ENCODE measurements at regions not wholly inside any gene's neighbourhood (a gene's known extent, or its start where the extent isn't known, plus 50 kb on each side); places are given as distances from the start of the nearest gene placed in this dataset.

GRCh38 chr3:70832834-70833205 lies 520.4 kb upstream of the MDFIC2 start:
- FAIRE-seq (no peak), DNase-seq (ENCODE audit: low read depth) (no peak)

GRCh38 chr3:70832089-70832833 lies 519.8 kb upstream of the MDFIC2 start:
- no peak for DNase-seq (ENCODE audit: low read depth)
- no peak for FAIRE-seq
- Histone ChIP-seq H3K36me3 (ENCODE audit: control insufficient read depth, insufficient read depth, low read length) (no peaks in the 10 kb centered on the region), H3K4me3 (ENCODE audit: low read depth, low read length) (no peak overlapping the region), H3K27me3 (ENCODE audit: control insufficient read depth, insufficient read depth, low read length) (no peaks in the 10 kb centered on the region)
- TF ChIP-seq CTCF (IDR thresholded peaks at IDR 0.05; ENCODE audit: insufficient read depth, low read length, severe bottlenecking): no peak

More at GRCh38 chr3:70832834-70833205, 520.4 kb upstream of the MDFIC2 start:
- H3K27me3 ChIP-seq (ENCODE audit: control insufficient read depth, insufficient read depth, low read length): no peaks in the 10 kb centered on the region
- no peak overlapping the region for H3K4me3 ChIP-seq (ENCODE audit: low read depth, low read length)
- H3K36me3 ChIP-seq (ENCODE audit: control insufficient read depth, insufficient read depth, low read length): no peaks in the 10 kb centered on the region
- no peak for TF ChIP-seq CTCF (IDR thresholded peaks at IDR 0.05; ENCODE audit: insufficient read depth, low read length, severe bottlenecking)

- Histone ChIP-seq H3K4me3 (ENCODE audit: low read depth, low read length) (no peak overlapping the region), H3K36me3 (ENCODE audit: control insufficient read depth, insufficient read depth, low read length) (no peaks in the 10 kb centered on the region), H3K27me3 (ENCODE audit: control insufficient read depth, insufficient read depth, low read length) (no peaks in the 10 kb centered on the region)
- FAIRE-seq (no peak), DNase-seq (ENCODE audit: low read depth) (no peak)
- no peak for TF ChIP-seq CTCF (IDR thresholded peaks at IDR 0.05; ENCODE audit: insufficient read depth, low read length, severe bottlenecking)
Observed at GRCh38 chr3:70829092-70829491, 516.7 kb upstream of the MDFIC2 start.

- TF ChIP-seq CTCF (IDR thresholded peaks at IDR 0.05; ENCODE audit: insufficient read depth, low read length, severe bottlenecking): no peak
- FAIRE-seq (no peak), DNase-seq (ENCODE audit: low read depth) (peak; percentile 71)
- H3K27me3 ChIP-seq (ENCODE audit: control insufficient read depth, insufficient read depth, low read length): no peaks in the 10 kb centered on the region
- H3K4me3 ChIP-seq (ENCODE audit: low read depth, low read length): no peak overlapping the region
- no peaks in the 10 kb centered on the region for H3K36me3 ChIP-seq (ENCODE audit: control insufficient read depth, insufficient read depth, low read length)
Observed at GRCh38 chr3:70824773-70825172, 512.3 kb upstream of the MDFIC2 start.

GRCh38 chr3:70824078-70824477 lies 511.6 kb upstream of the MDFIC2 start:
- DNase-seq (ENCODE audit: low read depth) (no peak), FAIRE-seq (no peak)
- no peak for TF ChIP-seq CTCF (IDR thresholded peaks at IDR 0.05; ENCODE audit: insufficient read depth, low read length, severe bottlenecking)
- Histone ChIP-seq H3K36me3 (ENCODE audit: control insufficient read depth, insufficient read depth, low read length) (no peaks in the 10 kb centered on the region), H3K27me3 (ENCODE audit: control insufficient read depth, insufficient read depth, low read length) (no peaks in the 10 kb centered on the region), H3K4me3 (ENCODE audit: low read depth, low read length) (no peak overlapping the region)

- no peaks in the 10 kb centered on the region for H3K27me3 ChIP-seq (ENCODE audit: control insufficient read depth, insufficient read depth, low read length)
- H3K4me3 ChIP-seq (ENCODE audit: low read depth, low read length): no peak overlapping the region
- no peak for DNase-seq (ENCODE audit: low read depth)
- H3K36me3 ChIP-seq (ENCODE audit: control insufficient read depth, insufficient read depth, low read length): no peaks in the 10 kb centered on the region
- TF ChIP-seq CTCF (IDR thresholded peaks at IDR 0.05; ENCODE audit: insufficient read depth, low read length, severe bottlenecking): no peak
- FAIRE-seq: no peak
Observed at GRCh38 chr3:70823622-70824021, 511.2 kb upstream of the MDFIC2 start.
